Adrenal gland (tissue), 5 donors: ENCODE measurements at regions not wholly inside any gene's neighbourhood (a gene's known extent, or its start where the extent isn't known, plus 50 kb on each side); places are given as distances from the start of the nearest gene placed in this dataset.

ENCODE experiments used
- CTCF ChIP-seq, 6 experiments: fragments of 450-650 bp in 4 of 6; fragments of 200-600 bp in 2 of 6; sonication (generic) in 1 of 6; IDR thresholded peaks; 1 replicate in 5 of 6; 2 replicates in 1 of 6; pipeline versions ENCODE4 v1.5.1 to v1.8.0; 2016 to 2021; ENCODE audit warnings: antibody characterized with exemption in 6 of 6, mild to moderate bottlenecking in 2 of 6, moderate library complexity in 1 of 6
- POLR2A ChIP-seq, 2 donors: fragments of 450-650 bp; IDR thresholded peaks; one replicate each; pipeline ENCODE4 v1.6.1; 2017; ENCODE audit warnings: antibody characterized with exemption in 2 of 2, mild to moderate bottlenecking in 2 of 2, moderate library complexity in 1 of 2
- donor health status: DM: no; HTN: no; CAD: no.

GRCh38 chr6:125509477-125509876, 207.7 kb upstream of the HDDC2 start:
- TF ChIP-seq CTCF (IDR thresholded peaks at IDR 0.05), result no peak
- no peak for TF ChIP-seq POLR2A (IDR thresholded peaks at IDR 0.05)
